CD4-positive, alpha-beta T cell treated with Interleukin-2 at 100 ng/mL for 4 hours (primary cell): ENCODE measurements at regions not wholly inside any gene's neighbourhood (a gene's known extent, or its start where the extent isn't known, plus 50 kb on each side); places are given as distances from the start of the nearest gene placed in this dataset.
"Not testable (repeated sequence)": the region's sequence is repeated elsewhere in the genome, so short reads cannot be mapped to it uniquely, and the experiment has no call there.

Experiments used
- DNase-seq: peaks from one replicate; pipeline ENCODE4 v3.0.0-alpha.2; 2020; ENCODE audit warnings: low spot score

GRCh38 chr10:108003061-108003460, 838.6 kb upstream of the SORCS1 start:
- DNase-seq: no peak

GRCh38 chr10:108000365-108000764, 835.9 kb upstream of the SORCS1 start:
- no peak for DNase-seq

- DNase-seq: no peak
Measured at GRCh38 chr10:107994621-107995270, 830.2 kb upstream of the SORCS1 start.

- no peak for DNase-seq
Measured at GRCh38 chr10:107986571-107986970, 822.1 kb upstream of the SORCS1 start.

GRCh38 chr10:107984581-107984980, 820.1 kb upstream of the SORCS1 start:
- DNase-seq: no peak

- DNase-seq: no peak
Measured at GRCh38 chr10:107984149-107984548, 819.6 kb upstream of the SORCS1 start.

GRCh38 chr10:107978455-107978854, 813.9 kb upstream of the SORCS1 start:
- DNase-seq: no peak

GRCh38 chr10:107971973-107972372, 807.5 kb upstream of the SORCS1 start:
- DNase-seq: no peak

- no peak for DNase-seq
Measured at GRCh38 chr10:107971411-107971810, 806.9 kb upstream of the SORCS1 start.

GRCh38 chr10:107970512-107970911, 806.0 kb upstream of the SORCS1 start:
- no peak for DNase-seq

- DNase-seq: no peak
Measured at GRCh38 chr10:107969936-107970335, 805.4 kb upstream of the SORCS1 start.

- DNase-seq: no peak
Measured at GRCh38 chr10:107966826-107967225, 802.3 kb upstream of the SORCS1 start.

GRCh38 chr10:107952649-107953556, 788.4 kb upstream of the SORCS1 start:
- no peak for DNase-seq

- not testable (repeated sequence) for DNase-seq
Measured at GRCh38 chr10:107950411-107951062, 786.0 kb upstream of the SORCS1 start.

- no peak for DNase-seq
Measured at GRCh38 chr10:107942826-107943225, 778.3 kb upstream of the SORCS1 start.

- no peak for DNase-seq
Measured at GRCh38 chr10:107933076-107933475, 768.6 kb upstream of the SORCS1 start.

- DNase-seq: no peak
Measured at GRCh38 chr10:107931808-107932207, 767.3 kb upstream of the SORCS1 start.

GRCh38 chr10:107930037-107930436, 765.5 kb upstream of the SORCS1 start:
- DNase-seq: no peak

GRCh38 chr10:107924458-107924857, 760.0 kb upstream of the SORCS1 start:
- no peak for DNase-seq

GRCh38 chr10:107919626-107920235, 755.2 kb upstream of the SORCS1 start:
- no peak for DNase-seq

- DNase-seq: no peak
Measured at GRCh38 chr10:107918171-107918570, 753.7 kb upstream of the SORCS1 start.

- no peak for DNase-seq
Measured at GRCh38 chr10:107915215-107915610, 750.7 kb upstream of the SORCS1 start.
